ENCODE measurements at regions not wholly inside any gene's neighbourhood (a gene's known extent, or its start where the extent isn't known, plus 50 kb on each side); places are given as distances from the start of the nearest gene placed in this dataset.

GRCh38 chr11:109806205-109806604, 287.0 kb upstream of the ZC3H12C start:
- Histone ChIP-seq H2AFZ (no peak overlapping the region), H3K27me3 (no peaks in the 10 kb centered on the region), H3K79me2 (no peaks in the 10 kb centered on the region), H3K4me3 (no peak overlapping the region), H4K20me1 (ENCODE audit: insufficient read depth, poor library complexity, severe bottlenecking) (no peaks in the 10 kb centered on the region), H3K9me2 (replicated peaks; ENCODE audit: insufficient read depth) (no peaks in the 10 kb centered on the region), H3K9me3 (ENCODE audit: low read depth) (no peaks in the 10 kb centered on the region), H3K4me2 (no peak overlapping the region), H3K36me3 (replicated peaks; ENCODE audit: insufficient read depth, low read depth) (no peaks in the 10 kb centered on the region), H3K27ac (no peak overlapping the region), H3K4me1 (ENCODE audit: insufficient read depth) (no peaks in the 10 kb centered on the region)
- 28% methylated on average over 1 of the region's 1 CpG for WGBS (ENCODE audit: low lambda C conversion rate, missing lambda C conversion rate)
- DNase-seq (ENCODE audit: low spot score): no peak
- TF ChIP-seq EZH2 (IDR thresholded peaks at IDR 0.05; ENCODE audit: borderline replicate concordance) (no peak), CTCF (IDR thresholded peaks at IDR 0.05; ENCODE audit: poor library complexity) (no peak), EZH2phosphoT487 (IDR thresholded peaks at IDR 0.05; ENCODE audit: low read depth, severe bottlenecking, unreplicated experiment) (no peak)

- no peak for DNase-seq (ENCODE audit: low spot score)
- Histone ChIP-seq H3K36me3 (replicated peaks; ENCODE audit: insufficient read depth, low read depth) (no peaks in the 10 kb centered on the region), H3K9me2 (replicated peaks; ENCODE audit: insufficient read depth) (no peaks in the 10 kb centered on the region), H3K79me2 (no peaks in the 10 kb centered on the region), H3K27ac (no peak overlapping the region), H3K9me3 (ENCODE audit: low read depth) (no peaks in the 10 kb centered on the region), H4K20me1 (ENCODE audit: insufficient read depth, poor library complexity, severe bottlenecking) (no peaks in the 10 kb centered on the region), H3K27me3 (no peaks in the 10 kb centered on the region), H3K4me1 (ENCODE audit: insufficient read depth) (no peaks in the 10 kb centered on the region), H3K4me2 (no peak overlapping the region), H2AFZ (no peak overlapping the region), H3K4me3 (no peak overlapping the region)
- TF ChIP-seq EZH2phosphoT487 (IDR thresholded peaks at IDR 0.05; ENCODE audit: low read depth, severe bottlenecking, unreplicated experiment): no peak
- no peak for TF ChIP-seq CTCF (IDR thresholded peaks at IDR 0.05; ENCODE audit: poor library complexity)
- TF ChIP-seq EZH2 (IDR thresholded peaks at IDR 0.05; ENCODE audit: borderline replicate concordance): no peak
- 72% methylated on average over 1 of the region's 1 CpG for WGBS (ENCODE audit: low lambda C conversion rate, missing lambda C conversion rate)
Measured at GRCh38 chr11:109808569-109808968, 284.6 kb upstream of the ZC3H12C start.

- Histone ChIP-seq H3K79me2 (no peaks in the 10 kb centered on the region), H3K4me1 (ENCODE audit: insufficient read depth) (no peaks in the 10 kb centered on the region), H3K27ac (no peak overlapping the region), H3K36me3 (replicated peaks; ENCODE audit: insufficient read depth, low read depth) (no peaks in the 10 kb centered on the region), H3K9me2 (replicated peaks; ENCODE audit: insufficient read depth) (no peaks in the 10 kb centered on the region), H3K9me3 (ENCODE audit: low read depth) (no peaks in the 10 kb centered on the region), H3K4me3 (no peak overlapping the region), H3K4me2 (no peak overlapping the region), H2AFZ (no peak overlapping the region), H3K27me3 (no peaks in the 10 kb centered on the region), H4K20me1 (ENCODE audit: insufficient read depth, poor library complexity, severe bottlenecking) (no peaks in the 10 kb centered on the region)
- WGBS (ENCODE audit: low lambda C conversion rate, missing lambda C conversion rate): 63% methylated on average over 2 of the region's 2 CpGs
- no peak for DNase-seq (ENCODE audit: low spot score)
- TF ChIP-seq EZH2phosphoT487 (IDR thresholded peaks at IDR 0.05; ENCODE audit: low read depth, severe bottlenecking, unreplicated experiment): no peak
- no peak for TF ChIP-seq CTCF (IDR thresholded peaks at IDR 0.05; ENCODE audit: poor library complexity)
- no peak for TF ChIP-seq EZH2 (IDR thresholded peaks at IDR 0.05; ENCODE audit: borderline replicate concordance)
Measured at GRCh38 chr11:109814824-109815223, 278.4 kb upstream of the ZC3H12C start.
